D341Med (cell line): ENCODE measurements at regions not wholly inside any gene's neighbourhood (a gene's known extent, or its start where the extent isn't known, plus 50 kb on each side); places are given as distances from the start of the nearest gene placed in this dataset.
"Not testable (repeated sequence)": the region's sequence is repeated elsewhere in the genome, so short reads cannot be mapped to it uniquely, and the experiment has no call there.

ENCODE experiments used
- DNase-seq: peaks from one replicate; pipeline ENCODE4 v3.0.0; 2012; ENCODE audit warnings: low spot score

GRCh38 chr3:147333098-147333497 is 73.2 kb downstream of the ZIC4 start:
- no peak for DNase-seq

DNA sequence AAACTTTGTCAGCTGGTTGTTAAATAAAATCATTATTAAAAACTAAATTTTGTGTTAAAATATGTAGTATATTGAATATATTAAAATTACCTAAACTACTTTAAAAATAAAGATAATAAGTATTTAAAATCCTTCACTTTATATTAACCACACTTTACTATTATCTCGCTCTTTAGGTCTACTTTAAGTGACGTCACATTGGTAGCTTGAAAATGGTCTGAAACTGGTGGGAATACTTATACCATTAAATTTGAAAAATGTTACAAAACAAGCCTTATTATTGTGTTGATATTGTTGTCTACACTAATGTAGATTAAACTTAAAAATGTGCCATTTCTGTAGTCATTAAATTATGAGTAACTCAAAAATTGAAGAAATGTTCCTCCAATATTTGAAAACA is 77.6 kb downstream of the ZIC4 start:
- no peak for DNase-seq

GRCh38 chr3:147324356-147324755 is 82.0 kb downstream of the ZIC4 start:
- DNase-seq = no peak

DNA sequence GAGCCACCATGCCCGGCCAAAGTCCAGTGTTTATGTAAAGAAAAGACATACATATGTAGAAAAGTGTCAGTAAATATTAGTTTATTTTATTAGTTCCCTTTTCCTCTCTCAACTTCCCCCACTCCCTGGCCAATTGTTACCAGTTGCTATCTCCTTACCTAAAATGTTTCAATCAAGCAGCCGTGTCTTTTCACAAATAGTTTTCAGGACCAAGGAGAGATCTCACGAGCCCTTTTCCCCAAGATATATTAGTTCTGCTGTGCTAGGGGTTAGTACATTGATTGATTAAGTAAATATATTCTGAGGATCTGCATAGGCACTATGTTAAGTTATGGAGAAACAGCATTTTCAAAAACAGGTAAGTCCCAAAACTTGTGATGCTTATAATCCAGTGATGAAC is 87.4 kb downstream of the ZIC4 start:
- no peak for DNase-seq

DNA sequence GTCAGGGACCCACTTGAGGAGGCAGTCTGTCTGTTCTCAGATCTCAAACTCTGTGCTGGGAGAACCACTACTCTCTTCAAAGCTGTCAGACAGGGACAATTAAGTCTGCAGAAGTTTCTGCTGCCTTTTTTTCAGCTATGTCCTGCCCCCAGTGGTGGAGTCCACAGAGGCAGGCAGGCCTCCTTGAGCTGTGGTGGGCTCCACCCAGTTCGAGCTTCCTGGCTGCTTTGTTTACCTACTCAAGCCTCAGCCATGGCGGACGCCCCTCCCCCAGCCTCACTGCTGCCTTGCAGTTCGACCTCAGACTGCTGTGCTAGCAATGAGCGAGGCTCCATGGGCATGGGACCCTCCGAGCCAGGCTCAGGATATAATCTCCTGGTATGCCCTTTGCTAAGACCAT is 89.3 kb downstream of the ZIC4 start:
- DNase-seq = not testable (repeated sequence)

GRCh38 chr3:147313513-147313912 is 92.8 kb downstream of the ZIC4 start:
- DNase-seq = no peak

GRCh38 chr3:147312786-147313280 is 93.5 kb downstream of the ZIC4 start:
- no peak for DNase-seq

DNA sequence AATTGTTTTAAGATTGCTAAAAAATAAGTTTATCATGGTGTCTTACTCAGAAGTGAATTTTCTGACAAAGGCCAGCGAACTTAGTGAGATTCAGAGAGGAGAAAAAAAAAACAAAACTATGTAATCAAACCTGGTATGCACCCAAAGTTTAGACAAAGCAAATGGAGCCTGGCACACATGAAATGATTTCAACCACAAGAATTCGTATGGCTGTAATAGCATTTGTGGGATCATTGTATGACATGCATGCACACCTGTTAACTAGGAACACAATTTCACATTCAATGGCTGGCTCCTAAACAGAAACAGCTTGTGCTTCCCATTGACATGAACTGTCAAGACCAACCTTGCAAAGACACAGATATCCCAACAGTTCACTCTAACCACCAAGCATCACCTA is 94.6 kb downstream of the ZIC4 start:
- no peak for DNase-seq

GRCh38 chr3:147305533-147306250 is 100.7 kb downstream of the ZIC4 start:
- no peak for DNase-seq

GRCh38 chr3:147304756-147305155 is 101.6 kb downstream of the ZIC4 start:
- DNase-seq = no peak

GRCh38 chr3:147301781-147302180 is 104.6 kb downstream of the ZIC4 start:
- DNase-seq = no peak

DNA sequence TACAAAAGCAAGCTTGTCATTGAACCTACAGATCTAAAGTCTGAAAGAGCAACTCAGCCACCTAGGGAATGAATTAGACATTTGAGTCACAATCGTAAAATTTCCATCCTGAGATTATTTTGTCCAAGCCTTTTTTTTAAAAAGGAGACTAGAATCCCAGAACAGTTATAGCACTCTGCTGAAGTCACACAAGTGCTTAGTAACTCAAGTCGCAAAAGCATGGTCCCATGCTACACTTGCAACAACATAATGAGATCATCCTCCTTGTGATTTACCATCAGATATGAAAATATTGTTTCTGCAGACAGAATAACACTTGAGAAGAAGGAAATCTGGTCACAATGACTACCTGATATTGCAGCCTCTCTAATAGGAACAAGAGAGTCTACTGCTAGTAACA is 106.7 kb downstream of the ZIC4 start:
- DNase-seq = no peak

DNA sequence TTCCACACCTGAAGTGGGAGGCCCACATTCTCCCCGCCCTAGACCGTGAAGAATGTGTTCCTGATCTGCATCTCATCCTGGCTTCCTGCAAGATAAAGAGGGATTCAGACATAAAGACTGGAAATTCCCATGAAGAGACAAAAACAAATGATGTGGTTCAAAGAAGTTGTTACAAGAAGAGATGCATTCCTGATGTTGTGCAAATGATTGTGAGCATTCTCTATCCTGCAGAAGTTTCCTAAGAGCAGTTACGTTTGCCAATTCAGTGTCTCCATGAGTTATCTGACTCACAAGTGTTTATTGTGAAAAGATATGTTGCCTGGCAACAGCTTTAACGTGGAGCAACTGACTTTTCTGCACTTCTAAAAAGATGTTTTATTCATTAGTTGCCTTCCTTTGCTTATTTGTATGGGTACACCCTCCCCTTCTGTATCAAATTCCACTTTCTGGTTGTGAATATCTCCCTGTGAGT is 107.8 kb downstream of the ZIC4 start:
- DNase-seq = no peak

GRCh38 chr3:147297761-147298350 is 108.5 kb downstream of the ZIC4 start:
- no peak for DNase-seq

DNA sequence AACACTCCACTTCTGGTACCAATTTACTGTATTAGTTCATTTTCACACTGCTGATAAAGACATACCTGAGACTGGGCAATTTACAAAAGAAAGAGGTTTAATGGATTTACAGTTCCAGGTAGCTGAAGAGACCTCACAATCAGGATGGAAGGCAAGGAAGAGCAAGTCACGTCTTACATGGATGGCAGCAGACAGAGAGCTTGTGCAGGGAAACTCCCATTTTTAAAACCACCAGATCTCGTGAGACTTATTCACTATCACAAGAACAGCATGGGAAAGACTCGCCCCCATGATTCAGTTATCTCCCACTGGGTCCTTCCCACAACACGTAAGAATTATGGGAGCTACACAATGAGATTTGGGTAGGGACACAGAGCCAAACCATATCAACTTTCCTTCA is 119.0 kb downstream of the ZIC4 start:
- DNase-seq = not testable (repeated sequence)

- DNase-seq = no peak
Measured at GRCh38 chr3:147269907-147270306, 136.4 kb downstream of the ZIC4 start.

GRCh38 chr3:147267434-147267833 is 138.9 kb downstream of the ZIC4 start:
- no peak for DNase-seq

- DNase-seq = no peak
Measured at GRCh38 chr3:147257944-147258343, 148.4 kb downstream of the ZIC4 start.

DNA sequence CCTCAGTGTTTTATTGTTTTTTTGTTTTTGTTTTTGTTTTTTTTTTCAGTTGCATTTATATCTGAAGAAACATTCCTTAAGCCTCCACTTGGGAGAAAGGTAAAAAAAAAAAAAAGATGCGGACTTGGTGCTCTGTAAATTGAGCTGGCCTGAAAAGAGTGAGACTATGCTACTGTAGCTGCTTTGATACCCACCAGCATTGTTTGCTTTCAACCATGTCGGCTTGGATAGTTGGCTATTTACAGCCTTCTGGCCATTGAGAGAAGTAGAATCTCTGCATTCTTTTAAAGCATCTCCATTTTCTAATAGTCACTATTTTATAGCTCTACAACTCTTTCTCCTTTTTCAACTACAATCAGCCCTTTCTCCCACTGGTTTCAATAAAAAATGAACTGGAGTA is 149.6 kb downstream of the ZIC4 start:
- DNase-seq = no peak

DNA sequence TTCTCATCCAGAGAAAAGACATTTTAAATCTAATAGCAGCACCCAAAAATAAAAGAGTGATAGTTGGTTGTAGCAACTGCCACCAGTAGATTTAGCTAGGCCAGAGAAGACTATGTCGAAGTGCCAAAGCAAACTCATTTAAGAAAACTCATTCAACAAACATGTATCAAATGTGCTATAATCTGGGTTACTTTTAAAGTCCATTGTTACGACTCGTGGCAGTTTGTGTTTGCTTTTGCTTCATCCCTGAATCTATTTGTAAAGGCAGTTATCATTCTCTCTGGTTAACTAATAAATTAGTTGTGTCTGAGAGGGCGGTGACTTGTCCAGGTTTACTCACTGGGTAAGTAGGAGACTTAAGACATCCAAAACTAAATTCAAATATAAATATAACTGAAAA is 159.4 kb downstream of the ZIC4 start:
- no peak for DNase-seq

GRCh38 chr3:147245638-147246037 is 160.7 kb downstream of the ZIC4 start:
- DNase-seq = not testable (repeated sequence)

DNA sequence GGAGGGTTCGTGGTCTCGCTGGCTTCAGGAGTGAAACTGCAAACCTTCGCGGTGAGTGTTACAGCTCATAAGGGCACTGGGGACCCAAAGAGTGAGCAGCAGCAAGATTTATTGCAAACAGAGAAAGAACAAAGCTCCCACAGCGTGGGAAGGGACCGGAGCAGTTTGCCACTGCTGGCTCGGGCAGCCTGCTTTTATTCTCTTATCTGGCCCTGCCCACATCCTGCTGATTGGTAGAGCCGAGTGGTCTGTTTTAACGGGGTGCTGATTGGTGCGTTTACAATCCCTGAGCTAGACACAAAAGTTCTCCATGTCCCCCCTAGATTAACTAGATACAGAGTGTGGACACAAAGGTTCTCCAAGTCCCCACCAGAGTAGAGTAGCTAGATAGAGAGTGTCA is 161.3 kb downstream of the ZIC4 start:
- not testable (repeated sequence) for DNase-seq

DNA sequence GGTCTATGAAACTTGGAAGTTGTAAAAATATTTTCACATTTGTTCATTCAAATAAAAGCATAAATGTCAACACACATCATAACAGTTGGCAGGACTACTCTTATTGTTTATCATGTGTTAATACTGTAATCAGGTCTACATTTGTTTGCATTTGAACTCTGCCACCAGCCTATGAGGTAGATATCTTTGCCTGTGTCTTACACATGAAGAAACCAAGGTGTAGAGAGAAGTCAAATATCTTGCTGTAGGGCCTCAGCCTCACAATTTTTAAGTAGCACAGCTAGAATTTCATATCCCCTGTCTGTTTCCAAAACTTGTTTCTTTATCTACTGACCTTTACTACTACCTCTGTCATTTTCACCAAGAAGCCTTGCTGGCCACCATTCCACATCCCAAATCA is 161.9 kb downstream of the ZIC4 start:
- no peak for DNase-seq

DNA sequence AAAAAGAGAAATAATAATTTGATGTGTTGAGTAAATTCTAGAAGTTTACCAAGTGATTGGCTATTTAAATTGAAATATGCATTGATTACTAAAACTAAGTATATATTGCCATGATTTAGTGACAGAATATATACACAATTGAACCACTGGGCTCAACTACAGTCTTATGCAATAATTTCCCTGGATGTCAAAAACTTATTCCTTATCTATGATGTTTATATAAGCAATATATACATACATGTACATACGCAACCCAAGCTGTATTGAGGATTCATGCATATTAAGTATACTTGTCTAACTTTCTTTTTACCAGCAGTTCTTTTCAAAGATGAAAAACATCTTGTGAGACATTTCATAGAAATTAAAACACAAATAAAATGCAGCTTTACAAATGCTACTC is 165.8 kb downstream of the ZIC4 start:
- no peak for DNase-seq
